ENCODE measurements at regions not wholly inside any gene's neighbourhood (a gene's known extent, or its start where the extent isn't known, plus 50 kb on each side); places are given as distances from the start of the nearest gene placed in this dataset.

DNA sequence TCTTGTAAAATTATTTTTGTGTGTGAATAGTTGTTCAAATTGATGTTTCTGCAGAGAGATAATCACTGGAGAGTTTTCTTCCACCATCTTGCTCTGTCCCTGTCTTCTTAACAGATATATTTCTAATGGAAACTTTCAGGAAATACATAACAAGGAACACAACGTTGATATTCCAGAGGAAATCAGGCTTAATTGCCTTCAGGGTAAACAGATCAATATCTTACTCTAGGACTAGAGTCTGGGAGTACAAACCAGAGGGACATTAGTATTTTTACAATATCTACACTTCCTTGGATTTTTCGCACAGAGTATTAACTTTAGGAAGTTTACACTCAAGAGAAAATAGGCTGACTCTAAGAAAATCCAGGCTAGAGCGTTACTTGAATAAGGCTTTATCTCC is 159.1 kb downstream of the PFKFB3 start:
- TF ChIP-seq ZNF232 (CRISPR knock-in tag; IDR thresholded peaks at IDR 0.05) (no peak), ZBTB21 (CRISPR knock-in tag; IDR thresholded peaks at IDR 0.05; ENCODE audit: borderline replicate concordance) (no peak), SP1 (CRISPR knock-in tag; conservative IDR thresholded peaks at IDR 0.05) (no peak)
- TF ChIP-seq, protein P1, sequence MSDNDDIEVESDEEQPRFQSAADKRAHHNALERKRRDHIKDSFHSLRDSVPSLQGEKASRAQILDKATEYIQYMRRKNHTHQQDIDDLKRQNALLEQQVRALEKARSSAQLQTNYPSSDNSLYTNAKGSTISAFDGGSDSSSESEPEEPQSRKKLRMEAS (CRISPR knock-in tag; IDR thresholded peaks at IDR 0.05): no peak
- TF ChIP-seq, protein P2, sequence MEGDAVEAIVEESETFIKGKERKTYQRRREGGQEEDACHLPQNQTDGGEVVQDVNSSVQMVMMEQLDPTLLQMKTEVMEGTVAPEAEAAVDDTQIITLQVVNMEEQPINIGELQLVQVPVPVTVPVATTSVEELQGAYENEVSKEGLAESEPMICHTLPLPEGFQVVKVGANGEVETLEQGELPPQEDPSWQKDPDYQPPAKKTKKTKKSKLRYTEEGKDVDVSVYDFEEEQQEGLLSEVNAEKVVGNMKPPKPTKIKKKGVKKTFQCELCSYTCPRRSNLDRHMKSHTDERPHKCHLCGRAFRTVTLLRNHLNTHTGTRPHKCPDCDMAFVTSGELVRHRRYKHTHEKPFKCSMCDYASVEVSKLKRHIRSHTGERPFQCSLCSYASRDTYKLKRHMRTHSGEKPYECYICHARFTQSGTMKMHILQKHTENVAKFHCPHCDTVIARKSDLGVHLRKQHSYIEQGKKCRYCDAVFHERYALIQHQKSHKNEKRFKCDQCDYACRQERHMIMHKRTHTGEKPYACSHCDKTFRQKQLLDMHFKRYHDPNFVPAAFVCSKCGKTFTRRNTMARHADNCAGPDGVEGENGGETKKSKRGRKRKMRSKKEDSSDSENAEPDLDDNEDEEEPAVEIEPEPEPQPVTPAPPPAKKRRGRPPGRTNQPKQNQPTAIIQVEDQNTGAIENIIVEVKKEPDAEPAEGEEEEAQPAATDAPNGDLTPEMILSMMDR (IDR thresholded peaks at IDR 0.05): no peak
- TF ChIP-seq, protein P3, sequence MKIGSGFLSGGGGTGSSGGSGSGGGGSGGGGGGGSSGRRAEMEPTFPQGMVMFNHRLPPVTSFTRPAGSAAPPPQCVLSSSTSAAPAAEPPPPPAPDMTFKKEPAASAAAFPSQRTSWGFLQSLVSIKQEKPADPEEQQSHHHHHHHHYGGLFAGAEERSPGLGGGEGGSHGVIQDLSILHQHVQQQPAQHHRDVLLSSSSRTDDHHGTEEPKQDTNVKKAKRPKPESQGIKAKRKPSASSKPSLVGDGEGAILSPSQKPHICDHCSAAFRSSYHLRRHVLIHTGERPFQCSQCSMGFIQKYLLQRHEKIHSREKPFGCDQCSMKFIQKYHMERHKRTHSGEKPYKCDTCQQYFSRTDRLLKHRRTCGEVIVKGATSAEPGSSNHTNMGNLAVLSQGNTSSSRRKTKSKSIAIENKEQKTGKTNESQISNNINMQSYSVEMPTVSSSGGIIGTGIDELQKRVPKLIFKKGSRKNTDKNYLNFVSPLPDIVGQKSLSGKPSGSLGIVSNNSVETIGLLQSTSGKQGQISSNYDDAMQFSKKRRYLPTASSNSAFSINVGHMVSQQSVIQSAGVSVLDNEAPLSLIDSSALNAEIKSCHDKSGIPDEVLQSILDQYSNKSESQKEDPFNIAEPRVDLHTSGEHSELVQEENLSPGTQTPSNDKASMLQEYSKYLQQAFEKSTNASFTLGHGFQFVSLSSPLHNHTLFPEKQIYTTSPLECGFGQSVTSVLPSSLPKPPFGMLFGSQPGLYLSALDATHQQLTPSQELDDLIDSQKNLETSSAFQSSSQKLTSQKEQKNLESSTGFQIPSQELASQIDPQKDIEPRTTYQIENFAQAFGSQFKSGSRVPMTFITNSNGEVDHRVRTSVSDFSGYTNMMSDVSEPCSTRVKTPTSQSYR (CRISPR knock-in tag; IDR thresholded peaks at IDR 0.05): no peak
